ENCODE measurements at regions not wholly inside any gene's neighbourhood (a gene's known extent, or its start where the extent isn't known, plus 50 kb on each side); places are given as distances from the start of the nearest gene placed in this dataset.
A peak's percentile ranks its signal among the peaks of the same experiment; 100 is the strongest.
"Not testable (repeated sequence)": the region's sequence is repeated elsewhere in the genome, so short reads cannot be mapped to it uniquely, and the experiment has no call there.

GRCh38 chr6:113254194-113254593 is 603.0 kb upstream of the MARCKS start:
- DNase-seq, result not testable (repeated sequence)

- DNase-seq, result no peak
These were observed 598.4 kb upstream of the MARCKS start for GRCh38 chr6:113258771-113259170.

GRCh38 chr6:113271437-113271836 is 585.7 kb upstream of the MARCKS start:
- DNase-seq, result no peak

- DNase-seq, result no peak
These were observed 580.5 kb upstream of the MARCKS start for GRCh38 chr6:113276601-113277000.

GRCh38 chr6:113277111-113277510 is 580.0 kb upstream of the MARCKS start:
- peak; percentile 56 for DNase-seq

- DNase-seq, result peak; percentile 40
These were observed 576.1 kb upstream of the MARCKS start for GRCh38 chr6:113281014-113281413.

- no peak for DNase-seq
These were observed 575.7 kb upstream of the MARCKS start for GRCh38 chr6:113281431-113281830.

- no peak for DNase-seq
These were observed 569.7 kb upstream of the MARCKS start for GRCh38 chr6:113287396-113287795.

- DNase-seq, result no peak
These were observed 568.7 kb upstream of the MARCKS start for GRCh38 chr6:113288409-113288808.

GRCh38 chr6:113289166-113289565 is 568.0 kb upstream of the MARCKS start:
- peak; percentile 95 for DNase-seq

- no peak for DNase-seq
These were observed 566.5 kb upstream of the MARCKS start for GRCh38 chr6:113290684-113291083.

GRCh38 chr6:113291751-113292445 is 565.2 kb upstream of the MARCKS start:
- DNase-seq, result no peak

GRCh38 chr6:113292646-113293422 is 564.3 kb upstream of the MARCKS start:
- DNase-seq, result no peak

- DNase-seq, result no peak
These were observed 563.8 kb upstream of the MARCKS start for GRCh38 chr6:113293423-113293740.

GRCh38 chr6:113299531-113299930 is 557.6 kb upstream of the MARCKS start:
- peak; percentile 72 for DNase-seq

GRCh38 chr6:113301651-113302050 is 555.5 kb upstream of the MARCKS start:
- no peak for DNase-seq

GRCh38 chr6:113304116-113304515 is 553.0 kb upstream of the MARCKS start:
- DNase-seq, result no peak

- DNase-seq, result peak; percentile 39
These were observed 550.5 kb upstream of the MARCKS start for GRCh38 chr6:113306552-113307145.

GRCh38 chr6:113308266-113308665 is 548.9 kb upstream of the MARCKS start:
- DNase-seq, result no peak

GRCh38 chr6:113313841-113314240 is 543.3 kb upstream of the MARCKS start:
- DNase-seq, result no peak

- no peak for DNase-seq
These were observed 542.0 kb upstream of the MARCKS start for GRCh38 chr6:113315165-113315564.

GRCh38 chr6:113315879-113316278 is 541.3 kb upstream of the MARCKS start:
- no peak for DNase-seq

- DNase-seq, result peak; percentile 81
These were observed 539.7 kb upstream of the MARCKS start for GRCh38 chr6:113317442-113317841.

GRCh38 chr6:113317891-113318574 is 539.1 kb upstream of the MARCKS start:
- peak; percentile 87 for DNase-seq

All from NCI-H69 (cell line).